Middle frontal gyrus (tissue), 1 donor: ENCODE measurements at regions not wholly inside any gene's neighbourhood (a gene's known extent, or its start where the extent isn't known, plus 50 kb on each side); places are given as distances from the start of the nearest gene placed in this dataset.
"Not testable (repeated sequence)": the region's sequence is repeated elsewhere in the genome, so short reads cannot be mapped to it uniquely, and the experiment has no call there.

ENCODE experiments used
- DNase-seq: peaks from one replicate; pipeline ENCODE4 v3.0.0-alpha.2; 2015; ENCODE audit warnings: low spot score; ENCODE audit errors: extremely low spot score

DNA sequence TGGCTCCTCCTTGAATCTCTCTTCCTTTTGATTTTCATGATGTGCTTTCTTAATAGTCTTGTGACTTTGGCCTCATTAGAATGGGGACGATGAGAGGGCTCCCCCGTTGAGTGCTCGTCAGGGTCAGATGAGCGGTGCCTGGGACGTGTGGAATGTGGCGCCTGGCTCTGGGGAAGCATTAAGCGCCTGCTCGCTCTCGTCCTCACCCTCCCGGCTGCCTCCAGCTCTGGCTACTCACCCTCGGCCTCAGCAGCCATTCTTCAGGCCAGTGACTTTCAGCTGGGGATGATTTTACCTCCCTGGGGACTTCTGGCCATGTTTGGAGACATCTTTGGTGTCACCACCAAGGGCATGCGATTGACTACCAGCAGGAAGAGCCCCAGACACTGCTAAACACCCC lies 69.7 kb downstream of the RPS6KA4 start:
- no peak for DNase-seq

DNA sequence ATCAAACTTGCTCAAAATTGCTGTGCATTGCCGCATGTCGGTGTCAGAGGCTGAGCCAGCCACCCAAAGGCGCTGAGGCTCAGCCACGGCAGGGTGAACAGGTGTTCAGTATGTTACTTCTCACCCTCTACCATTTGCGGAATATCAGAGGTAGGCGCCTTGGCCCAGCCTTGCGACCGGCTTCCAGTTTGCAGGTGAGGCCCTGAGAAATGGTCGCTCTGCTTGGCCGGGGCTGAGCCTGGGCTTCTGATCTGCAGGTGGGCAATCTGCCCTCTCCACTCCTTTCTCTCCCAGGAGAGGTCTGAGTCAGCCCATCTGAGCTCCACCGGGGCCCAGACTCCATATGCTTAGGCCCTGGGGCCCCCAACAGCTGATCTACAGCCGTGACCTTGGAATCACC lies 71.0 kb downstream of the RPS6KA4 start:
- no peak for DNase-seq

GRCh38 chr11:64430645-64431044 lies 71.7 kb downstream of the RPS6KA4 start:
- no peak for DNase-seq

GRCh38 chr11:64436000-64436399 lies 77.0 kb downstream of the RPS6KA4 start:
- DNase-seq: no peak

- DNase-seq: no peak
These were observed 78.5 kb downstream of the RPS6KA4 start for GRCh38 chr11:64437426-64437825.

GRCh38 chr11:64438986-64439771 lies 80.2 kb downstream of the RPS6KA4 start:
- no peak for DNase-seq

GRCh38 chr11:64439772-64440491 lies 81.0 kb downstream of the RPS6KA4 start:
- not testable (repeated sequence) for DNase-seq

- no peak for DNase-seq
These were observed 82.2 kb downstream of the RPS6KA4 start for GRCh38 chr11:64441127-64441526.

DNA sequence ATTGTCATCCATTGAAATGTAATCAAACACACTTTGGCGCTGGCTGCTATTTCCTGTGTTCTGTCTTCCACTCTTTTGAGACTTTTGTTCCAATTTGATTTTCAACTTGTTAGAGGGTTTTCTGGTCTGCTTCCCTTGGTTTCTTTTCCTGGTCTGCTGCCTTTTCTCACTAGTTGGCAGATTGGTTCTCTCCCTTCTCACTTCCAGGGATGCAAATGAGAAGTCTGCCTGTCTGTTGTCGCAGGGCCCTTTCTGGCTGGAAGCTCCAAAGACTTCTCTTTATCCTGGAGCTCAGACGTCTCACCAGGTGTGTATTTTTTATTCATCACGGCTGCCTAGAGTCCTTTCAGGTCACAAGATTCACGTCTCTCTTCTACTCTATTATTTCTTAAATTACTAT lies 84.0 kb downstream of the RPS6KA4 start:
- no peak for DNase-seq

GRCh38 chr11:64444838-64445441 lies 86.0 kb downstream of the RPS6KA4 start:
- DNase-seq: no peak

- no peak for DNase-seq
These were observed 86.7 kb downstream of the RPS6KA4 start for GRCh38 chr11:64445651-64446050.

- DNase-seq: no peak
These were observed 89.1 kb downstream of the RPS6KA4 start for GRCh38 chr11:64447831-64448598.

DNA sequence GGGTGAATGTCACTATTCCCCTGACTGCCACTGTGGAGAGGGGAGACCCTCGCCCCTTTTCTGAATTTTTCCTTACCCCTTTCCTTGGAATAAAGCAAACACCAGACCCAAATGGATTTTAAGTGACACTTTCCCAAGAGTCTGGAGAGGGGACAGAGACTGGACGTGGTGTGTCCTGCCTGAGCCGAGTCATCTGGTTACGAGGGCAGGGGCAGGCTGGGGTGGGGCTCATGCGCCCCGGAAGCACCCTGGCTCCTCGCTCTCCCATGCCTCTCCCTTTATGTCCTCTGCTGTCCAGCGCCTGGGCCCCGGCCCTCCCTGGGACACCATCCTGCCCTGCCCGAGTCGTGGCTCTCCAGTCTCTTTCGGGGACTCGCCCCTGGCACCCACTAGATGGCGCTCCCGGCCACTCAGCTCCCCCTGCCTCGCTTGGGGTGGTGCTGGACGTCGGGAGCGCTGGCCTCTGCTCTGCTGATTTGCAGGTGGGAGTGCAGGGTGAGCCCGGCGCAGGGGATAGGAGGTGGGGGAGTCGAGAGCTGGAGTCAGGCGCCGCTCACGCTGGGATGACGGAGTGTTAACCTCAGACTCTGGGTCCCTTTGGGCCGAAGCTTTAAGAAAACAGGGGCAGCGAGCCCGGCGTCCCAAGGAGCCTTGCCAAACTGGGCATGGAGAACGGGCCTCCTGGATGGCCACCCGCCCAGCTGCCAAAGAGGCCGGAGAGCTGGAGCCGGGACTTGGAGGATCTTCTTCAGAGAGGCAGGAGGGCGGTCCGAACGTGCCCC lies 89.8 kb downstream of the RPS6KA4 start:
- DNase-seq: peak; percentile 43

DNA sequence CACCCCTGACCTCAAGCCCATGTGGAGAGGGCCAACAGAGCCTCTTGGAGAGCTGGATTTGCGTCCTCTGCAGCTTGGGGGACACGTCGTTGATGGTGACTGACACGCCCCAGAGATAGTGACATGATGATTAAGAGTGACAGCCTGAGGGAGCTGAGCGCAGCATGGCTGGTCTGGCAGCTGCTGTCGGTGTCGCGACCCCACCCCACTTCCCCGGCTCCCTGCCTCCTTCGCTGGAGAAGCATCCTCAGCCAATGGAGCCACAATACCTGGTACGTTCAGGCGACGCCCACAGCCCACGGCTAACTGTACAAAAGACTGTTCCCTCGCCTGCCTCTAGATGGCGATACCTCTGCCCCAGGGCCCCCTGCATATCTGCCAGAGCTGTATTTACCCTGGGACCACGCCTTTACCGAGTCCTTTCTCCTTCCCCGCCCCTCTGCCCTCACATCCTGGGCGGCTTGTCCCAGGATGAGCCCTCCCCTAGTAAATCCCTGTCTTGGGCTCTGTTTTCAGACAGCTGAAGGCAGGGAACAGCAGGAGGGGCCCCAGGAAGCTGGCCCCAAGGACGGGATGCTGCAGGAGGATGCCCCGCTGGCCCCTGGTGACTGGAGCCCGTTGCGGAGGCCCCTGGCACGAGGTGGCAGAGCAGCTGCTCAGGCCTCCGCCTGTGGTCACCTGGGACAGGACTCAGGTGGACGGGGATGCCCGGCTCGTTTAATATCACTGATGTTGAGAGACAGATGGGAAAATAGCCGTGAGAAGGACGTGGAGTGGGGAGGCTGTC lies 90.6 kb downstream of the RPS6KA4 start:
- DNase-seq: no peak

GRCh38 chr11:64450168-64450560 lies 91.2 kb downstream of the RPS6KA4 start:
- DNase-seq: no peak

- DNase-seq: no peak
These were observed 92.9 kb downstream of the RPS6KA4 start for GRCh38 chr11:64451856-64452255.

- DNase-seq: no peak
These were observed 94.5 kb downstream of the RPS6KA4 start for GRCh38 chr11:64453466-64453865.

DNA sequence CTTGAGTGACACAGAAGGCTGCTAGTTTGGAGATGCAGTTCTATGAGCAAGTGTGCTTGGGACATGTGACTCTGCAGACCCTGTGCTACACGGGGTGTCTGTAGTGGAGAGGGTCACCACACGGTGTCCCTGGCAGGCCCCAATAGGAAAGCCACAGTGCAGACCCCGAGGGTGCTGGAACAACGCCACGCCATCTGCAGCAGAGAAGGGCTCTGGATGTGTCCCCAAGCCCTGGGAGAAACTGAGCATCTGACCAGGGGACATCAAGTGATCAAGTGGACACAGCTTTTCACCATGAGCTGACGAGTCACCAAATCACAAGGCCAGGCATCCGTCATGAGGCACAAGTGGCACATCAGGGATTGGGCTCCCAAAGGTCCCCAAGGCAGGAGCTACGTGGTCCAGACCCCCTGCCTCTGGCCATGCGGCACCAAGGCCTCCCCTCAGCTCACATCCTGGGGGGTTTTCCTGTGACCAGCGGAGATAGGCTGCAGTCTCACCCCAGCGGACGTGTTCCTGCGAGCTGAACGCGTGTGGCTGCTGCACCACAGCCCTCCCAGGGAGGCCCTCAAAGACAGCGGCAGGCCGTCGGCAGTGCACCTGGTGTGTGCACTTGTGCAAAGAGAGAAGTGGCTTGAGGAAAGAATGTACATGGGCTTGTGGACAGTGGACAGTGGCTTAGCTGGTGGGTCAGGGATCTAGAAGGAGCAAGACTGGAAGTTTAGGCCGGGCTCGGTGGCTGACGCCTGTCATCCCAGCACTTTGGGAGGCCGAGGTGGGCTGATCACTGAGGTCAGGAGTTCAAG lies 96.7 kb downstream of the RPS6KA4 start:
- no peak for DNase-seq
